ENCODE measurements at regions not wholly inside any gene's neighbourhood (a gene's known extent, or its start where the extent isn't known, plus 50 kb on each side); places are given as distances from the start of the nearest gene placed in this dataset.

DNA sequence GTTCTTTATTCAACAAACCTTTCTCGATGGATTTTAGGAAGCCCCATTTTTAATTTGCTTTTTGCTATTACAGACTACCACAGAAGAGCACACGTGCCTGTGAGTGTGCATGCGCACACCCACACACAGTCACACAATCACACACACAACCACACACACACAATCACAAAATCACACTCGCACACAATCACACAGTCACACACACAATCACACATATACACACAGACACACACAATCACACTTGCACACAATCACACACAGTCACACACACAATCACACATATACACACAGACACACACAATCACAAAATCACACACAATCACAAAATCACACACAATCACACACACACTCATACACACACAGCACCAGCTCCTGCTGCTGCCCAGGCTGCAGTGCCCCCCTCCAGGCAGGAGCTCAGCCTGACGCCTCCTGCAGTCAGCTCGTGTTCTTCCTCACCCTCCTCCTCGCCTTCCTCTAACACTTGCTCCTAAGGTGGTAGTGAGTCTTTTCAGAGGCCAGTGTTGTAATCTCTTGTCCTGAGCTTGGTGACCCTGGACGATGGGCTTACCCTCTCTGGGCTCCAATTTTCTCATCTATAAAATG lies 125.0 kb upstream of the SOX1 start:
- Mint-ChIP-seq H3K27me3 (peaks cover 16 to 28% of the 10 kb centered on the region in 2 donors), H3K27ac (no peak overlapping the region), H3K36me3 (ENCODE audit: insufficient read depth) (no peaks in the 10 kb centered on the region), H3K4me1 (ENCODE audit: low read depth in 2 of 2) (no peaks in the 10 kb centered on the region), H3K9me3 (peaks cover 0 to 5% of the 10 kb centered on the region in 2 donors), H3K4me3 (no peak overlapping the region)
- DNase-seq: no peak
- no peak for ATAC-seq (replicated peaks)

- ATAC-seq (replicated peaks): no peak
- Mint-ChIP-seq H3K36me3 (ENCODE audit: insufficient read depth) (no peaks in the 10 kb centered on the region), H3K4me1 (ENCODE audit: low read depth in 2 of 2) (no peaks in the 10 kb centered on the region)
Observed at GRCh38 chr13:111943229-111943795, 123.6 kb upstream of the SOX1 start.

GRCh38 chr13:111944171-111944583 lies 122.8 kb upstream of the SOX1 start:
- ATAC-seq (replicated peaks) (no peak), DNase-seq (no peak)
- no peak overlapping the region for H3K27ac Mint-ChIP-seq
- peaks cover 0 to 10% of the 10 kb centered on the region in 2 donors for H3K9me3 Mint-ChIP-seq
- H3K4me1 Mint-ChIP-seq (ENCODE audit: low read depth in 2 of 2): no peaks in the 10 kb centered on the region
- peaks cover 6 to 29% of the 10 kb centered on the region in 2 donors for H3K27me3 Mint-ChIP-seq
- H3K4me3 Mint-ChIP-seq: no peak overlapping the region
- no peaks in the 10 kb centered on the region for H3K36me3 Mint-ChIP-seq (ENCODE audit: insufficient read depth)

More at GRCh38 chr13:111943229-111943795, 123.6 kb upstream of the SOX1 start:
- Mint-ChIP-seq H3K9me3 (peaks cover 0 to 9% of the 10 kb centered on the region in 2 donors), H3K4me3 (no peak overlapping the region), H3K27ac (no peak overlapping the region), H3K27me3 (peaks cover 6 to 21% of the 10 kb centered on the region in 2 donors)
- no peak for DNase-seq

DNA sequence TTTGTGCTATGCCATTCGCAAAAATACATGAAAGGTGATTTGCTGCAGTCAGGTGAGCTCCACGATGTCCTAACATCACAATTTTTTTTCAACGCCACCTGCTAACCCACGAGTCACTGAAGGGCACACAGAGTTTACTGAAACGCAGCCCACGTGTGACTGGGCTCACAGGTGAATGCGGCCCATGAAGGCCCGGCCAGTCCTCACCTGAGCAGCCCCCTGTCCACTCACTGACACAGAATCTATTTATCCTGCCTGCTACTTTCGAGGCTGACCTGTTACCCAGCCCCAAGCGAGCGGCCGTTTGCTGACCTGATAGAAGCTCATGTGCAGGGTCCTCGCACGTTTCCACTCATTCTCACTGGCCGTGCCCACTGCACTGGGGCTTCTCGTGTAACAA lies 121.9 kb upstream of the SOX1 start:
- Mint-ChIP-seq H3K36me3 (ENCODE audit: insufficient read depth) (no peaks in the 10 kb centered on the region), H3K9me3 (peaks cover 0 to 8% of the 10 kb centered on the region in 2 donors), H3K27me3 (peaks cover 2 to 22% of the 10 kb centered on the region in 2 donors), H3K27ac (no peak overlapping the region), H3K4me1 (ENCODE audit: low read depth in 2 of 2) (no peaks in the 10 kb centered on the region), H3K4me3 (no peak overlapping the region)
- DNase-seq: no peak
- no peak for ATAC-seq (replicated peaks)

GRCh38 chr13:111946214-111946613 lies 120.7 kb upstream of the SOX1 start:
- H3K4me1 Mint-ChIP-seq (ENCODE audit: low read depth in 2 of 2): no peaks in the 10 kb centered on the region
- peaks cover 1 to 7% of the 10 kb centered on the region in 2 donors for H3K9me3 Mint-ChIP-seq
- DNase-seq (no peak), ATAC-seq (replicated peaks) (no peak)
- no peak overlapping the region for H3K4me3 Mint-ChIP-seq
- H3K27ac Mint-ChIP-seq: no peak overlapping the region
- no peaks in the 10 kb centered on the region for H3K36me3 Mint-ChIP-seq (ENCODE audit: insufficient read depth)
- peaks cover 0 to 20% of the 10 kb centered on the region in 2 donors for H3K27me3 Mint-ChIP-seq

- no peaks in the 10 kb centered on the region for H3K36me3 Mint-ChIP-seq (ENCODE audit: insufficient read depth)
Observed at GRCh38 chr13:111947026-111947810, 119.7 kb upstream of the SOX1 start.

DNA sequence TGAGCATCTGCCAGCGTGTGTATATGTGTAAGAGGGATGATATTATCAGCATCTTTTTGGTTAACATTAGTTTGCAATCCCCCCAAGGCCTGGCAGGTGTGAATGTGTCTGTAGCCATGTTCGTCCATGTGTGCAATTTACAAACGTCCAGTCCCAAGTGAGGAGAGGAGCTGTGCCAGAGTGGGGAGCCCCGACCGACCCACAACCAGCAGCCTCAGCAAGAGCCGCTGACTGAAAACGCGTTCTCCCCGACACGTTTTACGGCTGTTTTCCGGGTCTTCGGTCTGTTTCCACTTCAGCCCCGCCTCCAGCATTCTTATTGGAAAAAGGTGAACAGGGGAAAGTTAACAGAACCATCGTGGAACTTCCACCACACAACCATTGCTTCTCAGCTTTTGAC lies 119.1 kb upstream of the SOX1 start:
- peaks cover 0 to 33% of the 10 kb centered on the region in 2 donors for H3K27me3 Mint-ChIP-seq
- no peaks in the 10 kb centered on the region for H3K36me3 Mint-ChIP-seq (ENCODE audit: insufficient read depth)
- H3K9me3 Mint-ChIP-seq: peaks cover 6 to 7% of the 10 kb centered on the region in 2 donors
- ATAC-seq (replicated peaks) (no peak), DNase-seq (no peak)
- no peaks in the 10 kb centered on the region for H3K4me1 Mint-ChIP-seq (ENCODE audit: low read depth in 2 of 2)
- no peak overlapping the region for H3K27ac Mint-ChIP-seq
- no peak overlapping the region for H3K4me3 Mint-ChIP-seq

More at GRCh38 chr13:111947026-111947810, 119.7 kb upstream of the SOX1 start:
- no peak for DNase-seq
- Mint-ChIP-seq H3K27ac (no peak overlapping the region), H3K27me3 (peaks cover 0 to 30% of the 10 kb centered on the region in 2 donors), H3K4me1 (ENCODE audit: low read depth in 2 of 2) (no peaks in the 10 kb centered on the region), H3K9me3 (peaks cover 6 to 7% of the 10 kb centered on the region in 2 donors), H3K4me3 (no peak overlapping the region)
- no peak for ATAC-seq (replicated peaks)

- H3K4me3 Mint-ChIP-seq: no peak overlapping the region
- DNase-seq (no peak), ATAC-seq (replicated peaks) (no peak)
- peaks cover 0 to 33% of the 10 kb centered on the region in 2 donors for H3K27me3 Mint-ChIP-seq
- H3K4me1 Mint-ChIP-seq (ENCODE audit: low read depth in 2 of 2): no peaks in the 10 kb centered on the region
- H3K9me3 Mint-ChIP-seq: peaks cover 6 to 7% of the 10 kb centered on the region in 2 donors
- H3K36me3 Mint-ChIP-seq (ENCODE audit: insufficient read depth): no peaks in the 10 kb centered on the region
- no peak overlapping the region for H3K27ac Mint-ChIP-seq
Observed at GRCh38 chr13:111948281-111948680, 118.7 kb upstream of the SOX1 start.

GRCh38 chr13:111948811-111949210 lies 118.1 kb upstream of the SOX1 start:
- H3K27me3 Mint-ChIP-seq: peaks cover 0 to 33% of the 10 kb centered on the region in 2 donors
- no peaks in the 10 kb centered on the region for H3K4me1 Mint-ChIP-seq (ENCODE audit: low read depth in 2 of 2)
- H3K27ac Mint-ChIP-seq: no peak overlapping the region
- no peaks in the 10 kb centered on the region for H3K36me3 Mint-ChIP-seq (ENCODE audit: insufficient read depth)
- H3K9me3 Mint-ChIP-seq: peaks cover 6 to 7% of the 10 kb centered on the region in 2 donors
- H3K4me3 Mint-ChIP-seq: no peak overlapping the region
- DNase-seq (no peak), ATAC-seq (replicated peaks) (no peak)

- H3K27ac Mint-ChIP-seq: no peak overlapping the region
- ATAC-seq (replicated peaks): no peak
- H3K4me1 Mint-ChIP-seq (ENCODE audit: low read depth in 2 of 2): no peaks in the 10 kb centered on the region
- H3K36me3 Mint-ChIP-seq (ENCODE audit: insufficient read depth): no peaks in the 10 kb centered on the region
- no peak for DNase-seq
- H3K27me3 Mint-ChIP-seq: peaks cover 0 to 33% of the 10 kb centered on the region in 2 donors
- peaks cover 6 to 7% of the 10 kb centered on the region in 2 donors for H3K9me3 Mint-ChIP-seq
- no peak overlapping the region for H3K4me3 Mint-ChIP-seq
Observed at GRCh38 chr13:111949311-111949710, 117.6 kb upstream of the SOX1 start.

GRCh38 chr13:111950697-111951096 lies 116.3 kb upstream of the SOX1 start:
- H3K36me3 Mint-ChIP-seq (ENCODE audit: insufficient read depth): no peaks in the 10 kb centered on the region
- DNase-seq (no peak), ATAC-seq (replicated peaks) (no peak)
- no peak overlapping the region for H3K27ac Mint-ChIP-seq
- H3K27me3 Mint-ChIP-seq: peaks cover 0 to 32% of the 10 kb centered on the region in 2 donors
- no peaks in the 10 kb centered on the region for H3K4me1 Mint-ChIP-seq (ENCODE audit: low read depth in 2 of 2)
- H3K4me3 Mint-ChIP-seq: no peak overlapping the region
- H3K9me3 Mint-ChIP-seq: peaks cover 6 to 7% of the 10 kb centered on the region in 2 donors

DNA sequence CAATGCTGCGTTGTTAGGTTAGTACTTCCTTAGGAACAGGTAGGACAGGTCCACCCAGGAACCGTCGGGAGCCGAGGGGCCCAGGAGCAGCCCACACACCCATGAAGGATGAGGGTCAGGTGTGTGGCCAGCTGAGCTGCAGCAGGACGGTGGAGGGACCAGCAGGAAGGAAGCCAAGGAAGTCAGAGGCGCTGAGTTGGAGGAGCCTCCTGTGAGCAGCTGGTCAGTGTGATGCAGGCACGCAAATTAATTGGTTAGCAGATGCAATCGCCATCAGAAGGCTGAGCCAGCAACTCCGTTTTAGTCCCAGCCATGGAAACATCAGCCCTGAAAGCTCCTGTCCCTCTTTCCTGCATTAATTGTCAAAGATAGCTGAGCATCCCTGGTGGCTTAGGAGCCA lies 114.9 kb upstream of the SOX1 start:
- ATAC-seq (replicated peaks): no peak
- no peaks in the 10 kb centered on the region for H3K4me1 Mint-ChIP-seq (ENCODE audit: low read depth in 2 of 2)
- no peaks in the 10 kb centered on the region for H3K36me3 Mint-ChIP-seq (ENCODE audit: insufficient read depth)
- peaks cover 0 to 27% of the 10 kb centered on the region in 2 donors for H3K27me3 Mint-ChIP-seq
- H3K9me3 Mint-ChIP-seq: peaks cover 6 to 7% of the 10 kb centered on the region in 2 donors
- H3K4me3 Mint-ChIP-seq: no peak overlapping the region
- no peak for DNase-seq
- H3K27ac Mint-ChIP-seq: no peak overlapping the region

- Mint-ChIP-seq H3K27ac (no peak overlapping the region), H3K27me3 (peaks cover 0 to 27% of the 10 kb centered on the region in 2 donors), H3K9me3 (peaks cover 4 to 6% of the 10 kb centered on the region in 2 donors), H3K4me3 (no peak overlapping the region), H3K4me1 (ENCODE audit: low read depth in 2 of 2) (no peaks in the 10 kb centered on the region), H3K36me3 (ENCODE audit: insufficient read depth) (no peaks in the 10 kb centered on the region)
- DNase-seq (no peak), ATAC-seq (replicated peaks) (no peak)
Observed at GRCh38 chr13:111952814-111953213, 114.1 kb upstream of the SOX1 start.

Data from effector memory CD8-positive, alpha-beta T cell (primary cell).